Thymus (tissue), 11 donors: ENCODE measurements at regions not wholly inside any gene's neighbourhood (a gene's known extent, or its start where the extent isn't known, plus 50 kb on each side); places are given as distances from the start of the nearest gene placed in this dataset.

Experiments
- DNase-seq, 9 donors: peaks; one replicate each; pipeline ENCODE4 v3.0.0-alpha.2; 2013; ENCODE audit warnings: low spot score in 9 of 9, low read depth in 6 of 9, missing footprints in 1 of 9
- H3K27ac ChIP-seq, 2 donors: one replicate each; pipeline ENCODE4 v1.5.1; 2013; ENCODE audit warnings: control low read depth in 1 of 2, low read depth in 1 of 2, low read length in 1 of 2, mild to moderate bottlenecking in 1 of 2, moderate library complexity in 1 of 2
- H3K27me3 ChIP-seq, 2 donors: one replicate each; pipeline ENCODE4 v1.5.1; 2013; ENCODE audit warnings: low read length in 1 of 2; ENCODE audit not compliant: control insufficient read depth in 2 of 2, insufficient read depth in 1 of 2
- H3K36me3 ChIP-seq, 2 donors: one replicate each; pipeline ENCODE4 v1.5.1; 2013; ENCODE audit warnings: low read length in 1 of 2, mild to moderate bottlenecking in 1 of 2, moderate library complexity in 1 of 2; ENCODE audit not compliant: control insufficient read depth in 2 of 2, insufficient read depth in 2 of 2
- H3K4me1 ChIP-seq, 2 donors: one replicate each; pipeline ENCODE4 v1.5.1; 2013; ENCODE audit warnings: low read length in 2 of 2; ENCODE audit not compliant: control insufficient read depth in 2 of 2, insufficient read depth in 2 of 2
- H3K4me3 ChIP-seq, 2 donors: one replicate each; pipeline ENCODE4 v1.5.1; 2013; ENCODE audit warnings: low read length in 2 of 2, control low read depth in 1 of 2, mild to moderate bottlenecking in 1 of 2
- H3K9me3 ChIP-seq, 2 donors: one replicate each; pipeline ENCODE4 v1.5.1; 2013; ENCODE audit warnings: low read length in 1 of 2, mild to moderate bottlenecking in 1 of 2; ENCODE audit not compliant: control insufficient read depth in 2 of 2, insufficient read depth in 1 of 2
- WGBS: extraction: QIAGEN DNeasy Blood & Tissue Kit; methylation state at CpG from one replicate; pipeline ENCODE4 v1.1.7; 2013; 5-methylcytosine and 5-hydroxymethylcytosine counted together
- donor health status: healthy.

GRCh38 chr3:124177071-124177470 is 185.1 kb upstream of the ROPN1 start:
- Histone ChIP-seq H3K9me3 (no peaks in the 10 kb centered on the region), H3K4me3 (no peak overlapping the region), H3K27me3 (no peaks in the 10 kb centered on the region), H3K36me3 (no peaks in the 10 kb centered on the region), H3K27ac (no peak overlapping the region), H3K4me1 (no peaks in the 10 kb centered on the region)
- WGBS = 81% methylated on average over 2 of the region's 2 CpGs
- DNase-seq = no peak

- Histone ChIP-seq H3K27me3 (no peaks in the 10 kb centered on the region), H3K9me3 (no peaks in the 10 kb centered on the region), H3K27ac (no peak overlapping the region), H3K4me1 (no peaks in the 10 kb centered on the region), H3K4me3 (no peak overlapping the region), H3K36me3 (no peaks in the 10 kb centered on the region)
- no peak for DNase-seq
- 95% methylated on average over 3 of the region's 3 CpGs for WGBS
Measured at GRCh38 chr3:124178531-124178930, 186.6 kb upstream of the ROPN1 start.

DNA sequence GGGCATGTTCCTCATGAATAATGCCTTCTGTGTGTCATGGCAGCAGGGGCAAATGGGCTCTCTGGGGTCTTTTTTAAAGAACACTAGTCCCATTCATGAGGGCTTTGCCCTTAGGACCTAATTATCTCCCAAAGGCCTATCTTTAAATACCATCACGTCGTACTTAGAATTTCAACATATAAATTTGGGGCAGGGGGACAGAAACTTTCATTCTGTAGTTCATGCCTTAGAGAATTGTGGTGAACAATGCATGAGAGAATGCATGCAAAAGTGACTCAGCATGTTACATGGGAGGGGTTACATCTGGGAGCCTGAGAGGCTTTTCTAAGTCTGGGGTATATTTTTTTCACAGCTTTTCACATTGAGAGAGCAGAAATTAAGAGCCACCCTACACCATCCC is 208.5 kb upstream of the ROPN1 start:
- no peak for DNase-seq
- WGBS = 94% methylated on average over 2 of the region's 2 CpGs
- H3K4me3 ChIP-seq = no peak overlapping the region
- H3K36me3 ChIP-seq = no peaks in the 10 kb centered on the region
- no peak overlapping the region for H3K27ac ChIP-seq
- H3K9me3 ChIP-seq = no peaks in the 10 kb centered on the region
- H3K4me1 ChIP-seq = no peaks in the 10 kb centered on the region
- H3K27me3 ChIP-seq = no peaks in the 10 kb centered on the region

DNA sequence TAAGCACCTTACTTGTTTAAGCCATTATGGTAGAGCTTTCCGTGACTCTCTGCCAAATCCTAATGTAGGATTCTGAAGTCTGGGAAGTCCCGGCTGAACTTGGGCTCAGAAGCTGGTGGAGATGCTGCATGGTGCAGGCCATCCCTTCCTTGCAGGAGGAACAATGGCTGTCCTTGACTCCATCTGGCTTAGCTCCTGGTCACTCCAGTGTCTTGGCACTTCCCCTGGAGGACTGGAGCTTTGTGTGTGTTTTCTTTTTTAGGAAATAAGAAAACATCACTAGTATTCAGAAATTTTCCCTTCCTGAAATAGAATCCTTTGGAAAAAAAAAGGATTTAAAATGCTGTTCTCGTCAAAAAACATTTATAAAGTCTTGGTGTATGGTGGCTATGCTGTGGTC is 209.3 kb upstream of the ROPN1 start:
- Histone ChIP-seq H3K27me3 (no peaks in the 10 kb centered on the region), H3K36me3 (no peaks in the 10 kb centered on the region), H3K4me3 (no peak overlapping the region), H3K4me1 (no peaks in the 10 kb centered on the region), H3K9me3 (no peaks in the 10 kb centered on the region), H3K27ac (no peak overlapping the region)
- no peak for DNase-seq
- WGBS = 96% methylated on average over 3 of the region's 3 CpGs

GRCh38 chr3:124201786-124202185 is 209.9 kb upstream of the ROPN1 start:
- H3K27ac ChIP-seq = no peak overlapping the region
- H3K4me3 ChIP-seq = no peak overlapping the region
- no peaks in the 10 kb centered on the region for H3K9me3 ChIP-seq
- H3K36me3 ChIP-seq = no peaks in the 10 kb centered on the region
- 41% methylated on average over 2 of the region's 2 CpGs for WGBS
- no peaks in the 10 kb centered on the region for H3K27me3 ChIP-seq
- H3K4me1 ChIP-seq = no peaks in the 10 kb centered on the region
- DNase-seq = no peak

GRCh38 chr3:124202754-124203153 is 210.8 kb upstream of the ROPN1 start:
- H3K27ac ChIP-seq = no peak overlapping the region
- 70% methylated on average over 4 of the region's 4 CpGs for WGBS
- no peaks in the 10 kb centered on the region for H3K36me3 ChIP-seq
- no peak overlapping the region for H3K4me3 ChIP-seq
- no peaks in the 10 kb centered on the region for H3K27me3 ChIP-seq
- H3K4me1 ChIP-seq = no peaks in the 10 kb centered on the region
- H3K9me3 ChIP-seq = no peaks in the 10 kb centered on the region
- no peak for DNase-seq

- Histone ChIP-seq H3K27me3 (no peaks in the 10 kb centered on the region), H3K36me3 (no peaks in the 10 kb centered on the region), H3K27ac (no peak overlapping the region), H3K9me3 (no peaks in the 10 kb centered on the region), H3K4me1 (no peaks in the 10 kb centered on the region), H3K4me3 (no peak overlapping the region)
- DNase-seq = no peak
- 89% methylated on average over 2 of the region's 2 CpGs for WGBS
Measured at GRCh38 chr3:124203292-124203691, 211.4 kb upstream of the ROPN1 start.

- Histone ChIP-seq H3K4me3 (no peak overlapping the region), H3K27me3 (no peaks in the 10 kb centered on the region), H3K27ac (no peak overlapping the region), H3K9me3 (no peaks in the 10 kb centered on the region), H3K36me3 (no peaks in the 10 kb centered on the region), H3K4me1 (no peaks in the 10 kb centered on the region)
- DNase-seq = no peak
- 92% methylated on average over 5 of the region's 5 CpGs for WGBS
Measured at GRCh38 chr3:124206225-124207055, 214.5 kb upstream of the ROPN1 start.

GRCh38 chr3:124207077-124207476 is 215.2 kb upstream of the ROPN1 start:
- no peaks in the 10 kb centered on the region for H3K9me3 ChIP-seq
- no peak overlapping the region for H3K4me3 ChIP-seq
- no peak overlapping the region for H3K27ac ChIP-seq
- DNase-seq = no peak
- no peaks in the 10 kb centered on the region for H3K27me3 ChIP-seq
- H3K4me1 ChIP-seq = no peaks in the 10 kb centered on the region
- WGBS = 95% methylated on average over 5 of the region's 5 CpGs
- no peaks in the 10 kb centered on the region for H3K36me3 ChIP-seq
